ENCODE measurements at regions not wholly inside any gene's neighbourhood (a gene's known extent, or its start where the extent isn't known, plus 50 kb on each side); places are given as distances from the start of the nearest gene placed in this dataset.

DNA sequence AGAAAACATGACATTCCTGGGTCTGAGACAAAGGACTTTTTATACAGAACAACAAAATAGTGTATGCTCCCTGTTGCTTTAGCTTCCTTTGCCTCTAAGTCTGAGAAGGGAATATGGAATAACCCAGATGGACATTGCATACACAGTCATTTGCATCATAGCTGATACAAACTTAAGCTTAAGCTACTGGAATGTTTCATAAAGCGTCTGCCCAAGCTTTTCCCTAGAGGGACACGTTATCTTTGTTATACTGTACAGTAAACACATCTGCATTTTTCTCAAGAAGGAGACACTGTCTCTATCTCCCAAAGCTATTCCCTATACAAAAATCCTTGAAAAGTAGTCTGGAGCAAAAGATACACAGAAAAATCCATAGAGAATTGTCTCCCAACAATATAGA, 775.0 kb downstream of the DIPK2A start:
- TF ChIP-seq STAT1 (IDR thresholded peaks at IDR 0.05; ENCODE audit: unreplicated experiment) (no peak), EZH2phosphoT487 (IDR thresholded peaks at IDR 0.05; ENCODE audit: unreplicated experiment) (no peak), ZNF462 (CRISPR knock-in tag; IDR thresholded peaks at IDR 0.05) (no peak), POLR2AphosphoS5 (IDR thresholded peaks at IDR 0.05; ENCODE audit: low read depth) (no peak), JUNB (IDR thresholded peaks at IDR 0.05; ENCODE audit: unreplicated experiment) (no peak), ZNF114 (CRISPR knock-in tag; IDR thresholded peaks at IDR 0.05) (no peak), CREB1 (CRISPR knock-in tag; IDR thresholded peaks at IDR 0.05; ENCODE audit: low read depth) (no peak), NANOG (IDR thresholded peaks at IDR 0.05; ENCODE audit: borderline replicate concordance) (no peak), ETS1 (IDR thresholded peaks at IDR 0.05) (no peak), EZH2 (IDR thresholded peaks at IDR 0.05; ENCODE audit: low read depth, unreplicated experiment) (no peak), ZNF331 (CRISPR knock-in tag; IDR thresholded peaks at IDR 0.05; ENCODE audit: low read depth) (no peak)
- TF ChIP-seq, protein P1, sequence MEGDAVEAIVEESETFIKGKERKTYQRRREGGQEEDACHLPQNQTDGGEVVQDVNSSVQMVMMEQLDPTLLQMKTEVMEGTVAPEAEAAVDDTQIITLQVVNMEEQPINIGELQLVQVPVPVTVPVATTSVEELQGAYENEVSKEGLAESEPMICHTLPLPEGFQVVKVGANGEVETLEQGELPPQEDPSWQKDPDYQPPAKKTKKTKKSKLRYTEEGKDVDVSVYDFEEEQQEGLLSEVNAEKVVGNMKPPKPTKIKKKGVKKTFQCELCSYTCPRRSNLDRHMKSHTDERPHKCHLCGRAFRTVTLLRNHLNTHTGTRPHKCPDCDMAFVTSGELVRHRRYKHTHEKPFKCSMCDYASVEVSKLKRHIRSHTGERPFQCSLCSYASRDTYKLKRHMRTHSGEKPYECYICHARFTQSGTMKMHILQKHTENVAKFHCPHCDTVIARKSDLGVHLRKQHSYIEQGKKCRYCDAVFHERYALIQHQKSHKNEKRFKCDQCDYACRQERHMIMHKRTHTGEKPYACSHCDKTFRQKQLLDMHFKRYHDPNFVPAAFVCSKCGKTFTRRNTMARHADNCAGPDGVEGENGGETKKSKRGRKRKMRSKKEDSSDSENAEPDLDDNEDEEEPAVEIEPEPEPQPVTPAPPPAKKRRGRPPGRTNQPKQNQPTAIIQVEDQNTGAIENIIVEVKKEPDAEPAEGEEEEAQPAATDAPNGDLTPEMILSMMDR (conservative IDR thresholded peaks at IDR 0.05; ENCODE audit: low read depth in 2 of 2), result no peak
- TF ChIP-seq, protein P2, sequence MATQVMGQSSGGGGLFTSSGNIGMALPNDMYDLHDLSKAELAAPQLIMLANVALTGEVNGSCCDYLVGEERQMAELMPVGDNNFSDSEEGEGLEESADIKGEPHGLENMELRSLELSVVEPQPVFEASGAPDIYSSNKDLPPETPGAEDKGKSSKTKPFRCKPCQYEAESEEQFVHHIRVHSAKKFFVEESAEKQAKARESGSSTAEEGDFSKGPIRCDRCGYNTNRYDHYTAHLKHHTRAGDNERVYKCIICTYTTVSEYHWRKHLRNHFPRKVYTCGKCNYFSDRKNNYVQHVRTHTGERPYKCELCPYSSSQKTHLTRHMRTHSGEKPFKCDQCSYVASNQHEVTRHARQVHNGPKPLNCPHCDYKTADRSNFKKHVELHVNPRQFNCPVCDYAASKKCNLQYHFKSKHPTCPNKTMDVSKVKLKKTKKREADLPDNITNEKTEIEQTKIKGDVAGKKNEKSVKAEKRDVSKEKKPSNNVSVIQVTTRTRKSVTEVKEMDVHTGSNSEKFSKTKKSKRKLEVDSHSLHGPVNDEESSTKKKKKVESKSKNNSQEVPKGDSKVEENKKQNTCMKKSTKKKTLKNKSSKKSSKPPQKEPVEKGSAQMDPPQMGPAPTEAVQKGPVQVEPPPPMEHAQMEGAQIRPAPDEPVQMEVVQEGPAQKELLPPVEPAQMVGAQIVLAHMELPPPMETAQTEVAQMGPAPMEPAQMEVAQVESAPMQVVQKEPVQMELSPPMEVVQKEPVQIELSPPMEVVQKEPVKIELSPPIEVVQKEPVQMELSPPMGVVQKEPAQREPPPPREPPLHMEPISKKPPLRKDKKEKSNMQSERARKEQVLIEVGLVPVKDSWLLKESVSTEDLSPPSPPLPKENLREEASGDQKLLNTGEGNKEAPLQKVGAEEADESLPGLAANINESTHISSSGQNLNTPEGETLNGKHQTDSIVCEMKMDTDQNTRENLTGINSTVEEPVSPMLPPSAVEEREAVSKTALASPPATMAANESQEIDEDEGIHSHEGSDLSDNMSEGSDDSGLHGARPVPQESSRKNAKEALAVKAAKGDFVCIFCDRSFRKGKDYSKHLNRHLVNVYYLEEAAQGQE (IDR thresholded peaks at IDR 0.05; ENCODE audit: unreplicated experiment), result no peak
- no peaks in the 10 kb centered on the region for H3K27me3 Mint-ChIP-seq (ENCODE audit: insufficient read depth, low read depth, poor library complexity)
- peaks cover 7% of the 10 kb centered on the region; the same call in 1 of the 3 replicates for H3K36me3 Mint-ChIP-seq (ENCODE audit: low read depth)
- H3K9me3 Mint-ChIP-seq, result peaks cover 8% of the 10 kb centered on the region; the same call in 2 of the 3 replicates
- H3K4me1 Mint-ChIP-seq, result peaks cover 10% of the 10 kb centered on the region
- Histone ChIP-seq H3K4me1 (ENCODE audit: insufficient read depth) (peaks cover 6% of the 10 kb centered on the region; the same call in 1 of the 2 replicates), H3K4me3 (no peak overlapping the region), H2AFZ (no peak overlapping the region), H3K36me3 (ENCODE audit: insufficient read depth) (no peaks in the 10 kb centered on the region), H3K27me3 (ENCODE audit: insufficient read depth) (no peaks in the 10 kb centered on the region), H3K4me2 (no peak overlapping the region), H3K79me2 (replicated peaks; ENCODE audit: insufficient read depth) (no peaks in the 10 kb centered on the region), H3K9me2 (ENCODE audit: insufficient read depth) (no peaks in the 10 kb centered on the region), H3K27ac (ENCODE audit: low read depth) (no peak overlapping the region), H3F3A (replicated peaks; ENCODE audit: low read depth) (no peaks in the 10 kb centered on the region), H4K20me1 (replicated peaks; ENCODE audit: insufficient read depth) (no peaks in the 10 kb centered on the region)
- no peak overlapping the region for H3K27ac Mint-ChIP-seq
- DNase-seq (ENCODE audit: low spot score) (no peak), ATAC-seq (no peak)
- H3K4me3 Mint-ChIP-seq, result no peak overlapping the region
